B cell (primary cell): ENCODE measurements at regions not wholly inside any gene's neighbourhood (a gene's known extent, or its start where the extent isn't known, plus 50 kb on each side); places are given as distances from the start of the nearest gene placed in this dataset.

Experiments used
- ATAC-seq: fragments of 200-7000 bp; cut with Tn5 transposase; one replicate; pipeline ENCODE4 v1.10.0; 2021; ENCODE audit warnings: low read depth, mild to moderate bottlenecking, moderate number of reproducible peaks, moderate library complexity
- CTCF ChIA-PET: fragments of 350-600 bp; sonication (Branson Sonifier 250); formaldehyde crosslinking; loops from one replicate; lab custom pipeline; 2021; ENCODE audit warnings: antibody characterized with exemption, inconsistent platforms; lab: Charles Lee
- POLR2A ChIA-PET: fragments of 350-600 bp; sonication (Branson Sonifier 250); formaldehyde crosslinking; loops from one replicate; lab custom pipeline; 2021; ENCODE audit warnings: antibody characterized with exemption; lab: Charles Lee
- DNase-seq: peaks from one replicate; pipeline ENCODE4 v3.0.0; 2013
- H2AFZ ChIP-seq: 2 replicates; pipeline ENCODE4 v1.6.1; 2012; ENCODE audit warnings: mild to moderate bottlenecking, low read depth, low read length; ENCODE audit not compliant: insufficient read depth, poor library complexity, severe bottlenecking
- H3K27ac ChIP-seq, 2 donors: 1 replicate in 1 of 2; 2 replicates in 1 of 2; pipeline ENCODE4 v1.5.1; 2012 to 2013; ENCODE audit warnings: low read length in 2 of 2, mild to moderate bottlenecking in 2 of 2, moderate library complexity in 1 of 2
- H3K27me3 ChIP-seq, 4 experiments: fragments of 200-600 bp in 1 of 4; sonication (generic) in 1 of 4; replicated peaks in 1 of 4; 1 replicate in 2 of 4; 2 replicates in 2 of 4; pipeline versions ENCODE4 v1.6.1 to v1.7.0; 2013 to 2016; ENCODE audit warnings: low read length in 3 of 4, mild to moderate bottlenecking in 2 of 4, mixed read lengths in 1 of 4, moderate library complexity in 1 of 4; ENCODE audit not compliant: insufficient read depth in 4 of 4, control insufficient read depth in 3 of 4; ENCODE audit errors: control extremely low read depth in 1 of 4
- H3K36me3 ChIP-seq, 2 experiments: replicated peaks in 1 of 2; 1 replicate in 1 of 2; 2 replicates in 1 of 2; pipeline versions ENCODE4 v1.6.1 to v1.7.1; 2013; ENCODE audit warnings: low read length in 1 of 2; ENCODE audit not compliant: insufficient read depth in 2 of 2, control insufficient read depth in 1 of 2; ENCODE audit errors: control extremely low read depth in 1 of 2, extremely low read depth in 1 of 2
- H3K4me1 ChIP-seq, 2 donors: fragments of 200-600 bp in 1 of 2; sonication (generic) in 1 of 2; 1 replicate in 1 of 2; 2 replicates in 1 of 2; pipeline versions ENCODE4 v1.5.1 to v1.6.1; 2013 to 2017; ENCODE audit warnings: low read length in 2 of 2; ENCODE audit not compliant: control insufficient read depth in 2 of 2, insufficient read depth in 2 of 2
- H3K4me2 ChIP-seq: replicated peaks from 2 replicates; pipeline ENCODE3; 2012; ENCODE audit warnings: mild to moderate bottlenecking, low read depth, low read length; ENCODE audit not compliant: poor library complexity, severe bottlenecking
- H3K4me3 ChIP-seq, 5 experiments: fragments of 200-600 bp in 1 of 5; sonication (generic) in 1 of 5; 1 replicate in 3 of 5; 2 replicates in 2 of 5; pipeline versions ENCODE4 v1.5.1 to v1.7.0; 2011 to 2016; ENCODE audit warnings: low read length in 4 of 5, mild to moderate bottlenecking in 4 of 5, low read depth in 2 of 5, control low read depth in 1 of 5, moderate library complexity in 1 of 5; ENCODE audit not compliant: insufficient read depth in 1 of 5; ENCODE audit errors: control extremely low read depth in 1 of 5, extremely low read depth in 1 of 5
- H3K79me2 ChIP-seq: fragments of 200-600 bp; sonication (generic); one replicate; pipeline ENCODE4 v1.6.0; 2016; ENCODE audit warnings: low read length; ENCODE audit not compliant: control insufficient read depth, insufficient read depth
- H3K9ac ChIP-seq: fragments of 200-600 bp; sonication (generic); 2 replicates; pipeline ENCODE4 v1.6.1; 2017; ENCODE audit warnings: mild to moderate bottlenecking, low read length, moderate library complexity
- H3K9me3 ChIP-seq, 3 donors: one replicate each; pipeline versions ENCODE4 v1.6.1 to v1.7.1; 2013; ENCODE audit warnings: low read length in 2 of 3; ENCODE audit not compliant: control insufficient read depth in 2 of 3, insufficient read depth in 1 of 3; ENCODE audit errors: control extremely low read depth in 1 of 3
- H4K20me1 ChIP-seq: 2 replicates; pipeline ENCODE4 v1.6.0; 2012; ENCODE audit warnings: mild to moderate bottlenecking, low read length; ENCODE audit not compliant: insufficient read depth, control insufficient read depth, poor library complexity, severe bottlenecking
- H3K27ac Mint-ChIP-seq: one replicate; pipeline ENCODE4 v1.8.0; 2021; ENCODE audit warnings: mixed read lengths
- H3K27me3 Mint-ChIP-seq: one replicate; pipeline ENCODE4 v1.8.0; 2021; ENCODE audit warnings: mixed read lengths
- H3K4me1 Mint-ChIP-seq: one replicate; pipeline ENCODE4 v1.8.0; 2021; ENCODE audit warnings: mixed read lengths
- H3K4me3 Mint-ChIP-seq: one replicate; pipeline ENCODE4 v1.8.0; 2021; ENCODE audit warnings: mixed read lengths
- H3K9me3 Mint-ChIP-seq: one replicate; pipeline ENCODE4 v1.8.0; 2022; ENCODE audit warnings: mixed read lengths; ENCODE audit not compliant: insufficient read depth
- EZH2 ChIP-seq: IDR thresholded peaks from 2 replicates; pipeline ENCODE4 v1.6.1; 2012; ENCODE audit warnings: borderline replicate concordance, low read depth, mild to moderate bottlenecking, moderate library complexity, low read length; ENCODE audit not compliant: insufficient read depth, poor library complexity, severe bottlenecking
- WGBS: methylation state at CpG from one replicate; pipeline ENCODE4 v1.1.5; 2013; ENCODE audit warnings: missing lambda C conversion rate; ENCODE audit not compliant: insufficient coverage; 5-methylcytosine and 5-hydroxymethylcytosine counted together
- intact Hi-C: fragments of 100-400 bp; cut with micrococcal nuclease; formaldehyde crosslinking; loops from one replicate; pipeline ENCODE4 v1.10.0; 2022
- TF ChIP-seq, protein P1 (sequence below): fragments of 200-600 bp; IDR thresholded peaks from one replicate; pipeline ENCODE4 v1.8.0; 2022; ENCODE audit warnings: antibody characterized with exemption, mild to moderate bottlenecking

DNA sequence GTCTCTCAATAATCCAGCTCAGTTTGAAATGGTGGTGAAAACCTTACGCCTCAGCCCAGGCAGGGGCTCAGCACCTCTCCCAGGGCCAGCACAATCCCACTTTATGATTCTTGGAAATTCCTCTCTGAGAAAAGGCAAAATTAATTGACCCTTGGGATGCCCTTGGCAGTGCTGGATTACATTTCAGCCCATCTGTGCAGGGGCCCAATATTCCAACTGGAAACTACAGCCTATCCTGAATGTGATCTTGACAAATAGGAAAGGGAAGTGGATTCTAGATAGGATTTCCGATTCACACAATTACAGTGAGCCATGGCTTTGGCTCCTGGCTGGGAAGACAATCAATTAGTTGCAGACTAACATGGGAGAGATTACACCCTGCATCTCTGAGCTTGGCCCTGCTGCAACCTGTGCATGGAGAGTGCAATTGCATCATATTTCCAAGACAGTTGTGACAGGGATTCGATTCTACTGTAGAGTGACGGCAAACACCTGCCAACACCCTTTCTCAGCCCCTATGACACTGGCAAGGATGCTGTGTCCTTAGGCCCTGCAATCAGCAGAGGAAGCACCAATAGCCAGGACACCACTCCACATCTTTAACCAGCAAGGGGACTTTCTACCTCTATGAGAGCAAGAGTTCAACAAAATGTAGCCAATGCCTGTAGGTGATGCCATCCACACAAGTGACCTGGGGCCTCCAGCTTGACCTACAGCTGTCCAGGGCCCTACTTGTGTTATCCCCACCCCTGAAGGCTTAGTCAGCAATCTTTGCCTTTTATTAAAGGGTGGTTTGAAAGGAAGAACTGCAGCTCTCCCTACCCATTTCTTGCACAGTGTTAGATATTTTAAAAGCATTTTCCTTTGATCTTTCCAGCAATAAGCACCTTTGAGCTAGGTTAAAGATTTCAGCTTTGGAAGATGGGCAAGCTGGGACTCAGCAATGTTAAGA is 187.2 kb upstream of the HS6ST1 start:
- Histone ChIP-seq H3K4me3 (no peak overlapping the region), H3K27ac (no peak overlapping the region), H3K4me1 (peaks cover 30 to 40% of the 10 kb centered on the region in 2 donors), H3K9me3 (no peaks in the 10 kb centered on the region), H3K9ac (no peak overlapping the region), H3K36me3 (no peaks in the 10 kb centered on the region), H3K4me2 (peak overlapping the region; percentile 52), H3K79me2 (no peaks in the 10 kb centered on the region), H2AFZ (no peak overlapping the region), H3K27me3 (peaks cover 0 to 2% (median 0%) of the 10 kb centered on the region in 4 experiments), H4K20me1 (no peaks in the 10 kb centered on the region)
- no peak for DNase-seq
- no peaks in the 10 kb centered on the region for H3K27me3 Mint-ChIP-seq
- intact Hi-C loops: no loop called here
- H3K4me3 Mint-ChIP-seq: no peak overlapping the region
- TF ChIP-seq EZH2: no peak
- TF ChIP-seq, protein P1, sequence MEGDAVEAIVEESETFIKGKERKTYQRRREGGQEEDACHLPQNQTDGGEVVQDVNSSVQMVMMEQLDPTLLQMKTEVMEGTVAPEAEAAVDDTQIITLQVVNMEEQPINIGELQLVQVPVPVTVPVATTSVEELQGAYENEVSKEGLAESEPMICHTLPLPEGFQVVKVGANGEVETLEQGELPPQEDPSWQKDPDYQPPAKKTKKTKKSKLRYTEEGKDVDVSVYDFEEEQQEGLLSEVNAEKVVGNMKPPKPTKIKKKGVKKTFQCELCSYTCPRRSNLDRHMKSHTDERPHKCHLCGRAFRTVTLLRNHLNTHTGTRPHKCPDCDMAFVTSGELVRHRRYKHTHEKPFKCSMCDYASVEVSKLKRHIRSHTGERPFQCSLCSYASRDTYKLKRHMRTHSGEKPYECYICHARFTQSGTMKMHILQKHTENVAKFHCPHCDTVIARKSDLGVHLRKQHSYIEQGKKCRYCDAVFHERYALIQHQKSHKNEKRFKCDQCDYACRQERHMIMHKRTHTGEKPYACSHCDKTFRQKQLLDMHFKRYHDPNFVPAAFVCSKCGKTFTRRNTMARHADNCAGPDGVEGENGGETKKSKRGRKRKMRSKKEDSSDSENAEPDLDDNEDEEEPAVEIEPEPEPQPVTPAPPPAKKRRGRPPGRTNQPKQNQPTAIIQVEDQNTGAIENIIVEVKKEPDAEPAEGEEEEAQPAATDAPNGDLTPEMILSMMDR: no peak
- ChIA-PET POLR2A (no interaction called here), CTCF (no interaction called here)
- no peak overlapping the region for H3K27ac Mint-ChIP-seq
- 100% methylated on average over 4 of the region's 4 CpGs for WGBS
- ATAC-seq: no peak
- peaks cover 41% of the 10 kb centered on the region for H3K4me1 Mint-ChIP-seq
- H3K9me3 Mint-ChIP-seq: no peaks in the 10 kb centered on the region

DNA sequence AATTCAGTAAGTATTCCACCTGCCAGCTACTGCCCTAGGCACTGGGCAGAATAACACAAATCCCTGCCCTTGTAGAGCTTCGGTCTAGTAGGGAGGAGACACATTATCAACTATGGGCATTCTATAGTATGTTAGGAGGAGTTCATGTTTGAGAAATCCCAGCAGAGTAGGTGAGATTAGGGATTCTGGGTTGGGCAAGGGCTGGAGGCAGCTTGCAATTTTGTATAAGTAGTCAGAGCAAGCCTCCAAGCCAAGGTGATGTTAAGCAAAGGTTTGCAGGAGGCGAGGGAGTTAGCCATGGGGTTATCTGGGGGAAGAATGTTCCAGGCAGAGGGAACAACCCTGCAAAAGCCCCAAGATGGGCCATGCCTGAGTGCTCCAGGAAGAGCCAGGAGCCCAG is 187.9 kb upstream of the HS6ST1 start:
- 100% methylated on average over 1 of the region's 2 CpGs for WGBS
- ChIA-PET CTCF (no interaction called here), POLR2A (no interaction called here)
- no peak for DNase-seq
- no peaks in the 10 kb centered on the region for H3K27me3 ChIP-seq
- TF ChIP-seq, protein P1: no peak
- no peak for TF ChIP-seq EZH2
- intact Hi-C loops: no loop called here
- H3K9ac ChIP-seq: no peak overlapping the region
- no peaks in the 10 kb centered on the region for H3K79me2 ChIP-seq
- H3K27ac Mint-ChIP-seq: no peak overlapping the region
- no peaks in the 10 kb centered on the region for H3K9me3 ChIP-seq
- no peaks in the 10 kb centered on the region for H3K36me3 ChIP-seq
- peaks cover 41% of the 10 kb centered on the region for H3K4me1 Mint-ChIP-seq
- no peaks in the 10 kb centered on the region for H4K20me1 ChIP-seq
- no peak for ATAC-seq
- peaks cover 30 to 36% of the 10 kb centered on the region in 2 donors for H3K4me1 ChIP-seq
- no peak overlapping the region for H3K4me3 ChIP-seq
- no peak overlapping the region for H3K4me2 ChIP-seq
- H2AFZ ChIP-seq: no peak overlapping the region
- H3K27me3 Mint-ChIP-seq: no peaks in the 10 kb centered on the region
- no peak overlapping the region for H3K27ac ChIP-seq
- no peaks in the 10 kb centered on the region for H3K9me3 Mint-ChIP-seq
- H3K4me3 Mint-ChIP-seq: no peak overlapping the region
